HUES6 (cell line): ENCODE measurements at regions not wholly inside any gene's neighbourhood (a gene's known extent, or its start where the extent isn't known, plus 50 kb on each side); places are given as distances from the start of the nearest gene placed in this dataset.

ENCODE experiments used
- H3K27ac ChIP-seq: 2 replicates; pipeline ENCODE4 v1.7.0; 2013; ENCODE audit warnings: low read depth, mild to moderate bottlenecking, low read length, inconsistent platforms
- H3K27me3 ChIP-seq: 2 replicates; pipeline ENCODE4 v1.6.1; 2013; ENCODE audit warnings: low read length; ENCODE audit not compliant: control insufficient read depth, insufficient read depth
- H3K36me3 ChIP-seq: 2 replicates; pipeline ENCODE4 v1.6.1; 2013; ENCODE audit warnings: low read length; ENCODE audit not compliant: control insufficient read depth, insufficient read depth
- H3K4me1 ChIP-seq: 2 replicates; pipeline ENCODE4 v1.6.1; 2013; ENCODE audit warnings: low read length; ENCODE audit not compliant: control insufficient read depth, insufficient read depth
- H3K4me3 ChIP-seq: 2 replicates; pipeline ENCODE4 v1.5.1; 2013; ENCODE audit warnings: low read depth, low read length
- H3K9ac ChIP-seq: one replicate; pipeline ENCODE4 v1.6.1; 2013; ENCODE audit warnings: mild to moderate bottlenecking, low read length
- H3K9me3 ChIP-seq: 2 replicates; pipeline ENCODE4 v1.6.1; 2013; ENCODE audit warnings: low read depth, low read length; ENCODE audit not compliant: control insufficient read depth, insufficient read depth

GRCh38 chr13:90420683-90421082 lies 926.8 kb upstream of the MIR17HG start:
- H3K27me3 ChIP-seq = no peaks in the 10 kb centered on the region
- no peak overlapping the region for H3K27ac ChIP-seq
- H3K9me3 ChIP-seq = no peaks in the 10 kb centered on the region
- H3K4me1 ChIP-seq = peaks cover 4% of the 10 kb centered on the region; the same call in 1 of the 2 replicates
- H3K36me3 ChIP-seq = no peaks in the 10 kb centered on the region
- H3K4me3 ChIP-seq = no peak overlapping the region
- H3K9ac ChIP-seq = no peak overlapping the region

- H3K36me3 ChIP-seq = no peaks in the 10 kb centered on the region
- H3K4me3 ChIP-seq = no peak overlapping the region
- H3K27ac ChIP-seq = no peak overlapping the region
These were observed 919.9 kb upstream of the MIR17HG start for GRCh38 chr13:90427322-90428272.

GRCh38 chr13:90428522-90429210 lies 918.8 kb upstream of the MIR17HG start:
- no peaks in the 10 kb centered on the region for H3K9me3 ChIP-seq
- no peak overlapping the region for H3K9ac ChIP-seq
- no peak overlapping the region for H3K4me3 ChIP-seq

More at GRCh38 chr13:90427322-90428272, 919.9 kb upstream of the MIR17HG start:
- H3K27me3 ChIP-seq = no peaks in the 10 kb centered on the region
- H3K9ac ChIP-seq = no peak overlapping the region
- H3K4me1 ChIP-seq = peaks cover 5% of the 10 kb centered on the region; the same call in 1 of the 2 replicates
- H3K9me3 ChIP-seq = no peaks in the 10 kb centered on the region

GRCh38 chr13:90430127-90430526 lies 917.4 kb upstream of the MIR17HG start:
- no peak overlapping the region for H3K9ac ChIP-seq
- H3K9me3 ChIP-seq = no peaks in the 10 kb centered on the region
- no peaks in the 10 kb centered on the region for H3K27me3 ChIP-seq
- H3K36me3 ChIP-seq = no peaks in the 10 kb centered on the region
- H3K27ac ChIP-seq = no peak overlapping the region
- H3K4me1 ChIP-seq = peaks cover 5% of the 10 kb centered on the region; the same call in 1 of the 2 replicates
- H3K4me3 ChIP-seq = no peak overlapping the region

More at GRCh38 chr13:90428522-90429210, 918.8 kb upstream of the MIR17HG start:
- H3K27me3 ChIP-seq = no peaks in the 10 kb centered on the region
- no peak overlapping the region for H3K27ac ChIP-seq
- H3K36me3 ChIP-seq = no peaks in the 10 kb centered on the region
- H3K4me1 ChIP-seq = peaks cover 5% of the 10 kb centered on the region; the same call in 1 of the 2 replicates

GRCh38 chr13:90436697-90437096 lies 910.8 kb upstream of the MIR17HG start:
- H3K9ac ChIP-seq = no peak overlapping the region
- no peak overlapping the region for H3K27ac ChIP-seq
- H3K4me1 ChIP-seq = peaks cover 3% of the 10 kb centered on the region; the same call in 1 of the 2 replicates

GRCh38 chr13:90438576-90438975 lies 908.9 kb upstream of the MIR17HG start:
- Histone ChIP-seq H3K4me1 (peaks cover 3% of the 10 kb centered on the region; the same call in 1 of the 2 replicates), H3K4me3 (no peak overlapping the region), H3K9me3 (no peaks in the 10 kb centered on the region), H3K9ac (no peak overlapping the region), H3K36me3 (no peaks in the 10 kb centered on the region), H3K27me3 (no peaks in the 10 kb centered on the region), H3K27ac (no peak overlapping the region)

More at GRCh38 chr13:90436697-90437096, 910.8 kb upstream of the MIR17HG start:
- Histone ChIP-seq H3K9me3 (no peaks in the 10 kb centered on the region), H3K27me3 (no peaks in the 10 kb centered on the region), H3K4me3 (no peak overlapping the region), H3K36me3 (no peaks in the 10 kb centered on the region)

GRCh38 chr13:90443268-90443667 lies 904.2 kb upstream of the MIR17HG start:
- no peaks in the 10 kb centered on the region for H3K27me3 ChIP-seq
- H3K9ac ChIP-seq = no peak overlapping the region
- no peak overlapping the region for H3K27ac ChIP-seq
- no peaks in the 10 kb centered on the region for H3K36me3 ChIP-seq
- H3K4me1 ChIP-seq = peaks cover 22% of the 10 kb centered on the region; the same call in 1 of the 2 replicates
- 0 out of 2 replicates have a peak, but pooled peaks cover 3% of the 10 kb centered on the region for H3K9me3 ChIP-seq
- H3K4me3 ChIP-seq = no peak overlapping the region

GRCh38 chr13:90444232-90444631 lies 903.3 kb upstream of the MIR17HG start:
- no peak overlapping the region for H3K27ac ChIP-seq
- no peaks in the 10 kb centered on the region for H3K27me3 ChIP-seq
- peaks cover 22% of the 10 kb centered on the region; the same call in 1 of the 2 replicates for H3K4me1 ChIP-seq
- H3K9me3 ChIP-seq = 0 out of 2 replicates have a peak, but pooled peaks cover 3% of the 10 kb centered on the region
- no peaks in the 10 kb centered on the region for H3K36me3 ChIP-seq
- H3K4me3 ChIP-seq = no peak overlapping the region
- H3K9ac ChIP-seq = no peak overlapping the region

GRCh38 chr13:90445179-90445578 lies 902.3 kb upstream of the MIR17HG start:
- Histone ChIP-seq H3K4me3 (no peak overlapping the region), H3K9ac (no peak overlapping the region), H3K9me3 (0 out of 2 replicates have a peak, but pooled peaks cover 3% of the 10 kb centered on the region), H3K27ac (peak overlapping the region; percentile 51; the same call in 1 of the 2 replicates), H3K36me3 (no peaks in the 10 kb centered on the region), H3K27me3 (no peaks in the 10 kb centered on the region), H3K4me1 (peaks cover 22% of the 10 kb centered on the region; the same call in 1 of the 2 replicates)

GRCh38 chr13:90447034-90447733 lies 900.3 kb upstream of the MIR17HG start:
- Histone ChIP-seq H3K27ac (no peak overlapping the region; the same call in 1 of the 2 replicates), H3K4me3 (no peak overlapping the region), H3K9me3 (0 out of 2 replicates have a peak, but pooled peaks cover 3% of the 10 kb centered on the region), H3K4me1 (peaks cover 19% of the 10 kb centered on the region; the same call in 1 of the 2 replicates), H3K9ac (no peak overlapping the region), H3K36me3 (no peaks in the 10 kb centered on the region), H3K27me3 (no peaks in the 10 kb centered on the region)
